IMR-90 (cell line): ENCODE measurements at regions not wholly inside any gene's neighbourhood (a gene's known extent, or its start where the extent isn't known, plus 50 kb on each side); places are given as distances from the start of the nearest gene placed in this dataset.

Experiments used
- BHLHE40 ChIP-seq: fragments of 150-350 bp; IDR thresholded peaks from 2 replicates; pipeline ENCODE4 v1.6.1; 2016; ENCODE audit warnings: mild to moderate bottlenecking, low read depth, low read length
- CEBPB ChIP-seq: IDR thresholded peaks from 2 replicates; pipeline ENCODE4 v1.6.1; 2012; ENCODE audit warnings: low read depth, low read length, improper control_type of control experiment
- CHD1 ChIP-seq: IDR thresholded peaks from 2 replicates; pipeline ENCODE4 v1.6.1; 2012; ENCODE audit warnings: low read depth, low read length, improper control_type of control experiment
- CTCF ChIP-seq: conservative IDR thresholded peaks from 2 replicates; pipeline ENCODE4 v1.5.1; 2012; ENCODE audit warnings: mild to moderate bottlenecking, low read depth, low read length, improper control_type of control experiment
- POLR2A ChIP-seq: IDR thresholded peaks from 2 replicates; pipeline ENCODE4 v1.6.1; 2012; ENCODE audit warnings: mild to moderate bottlenecking, low read depth, low read length
- RAD21 ChIP-seq: IDR thresholded peaks from 2 replicates; pipeline ENCODE4 v1.6.1; 2012; ENCODE audit warnings: low read length, improper control_type of control experiment
- SMC3 ChIP-seq: fragments of 150-350 bp; IDR thresholded peaks from 2 replicates; pipeline ENCODE4 v1.6.1; 2016; ENCODE audit warnings: low read depth, mild to moderate bottlenecking, antibody characterized with exemption, low read length, moderate library complexity
- USF2 ChIP-seq: fragments of 150-350 bp; IDR thresholded peaks from 2 replicates; pipeline ENCODE4 v1.6.1; 2017; ENCODE audit warnings: mild to moderate bottlenecking, antibody characterized with exemption, low read length, low read depth

- no peak for TF ChIP-seq POLR2A
- TF ChIP-seq CTCF: no peak
- no peak for TF ChIP-seq RAD21
- no peak for TF ChIP-seq BHLHE40
- no peak for TF ChIP-seq SMC3
- no peak for TF ChIP-seq CHD1
- no peak for TF ChIP-seq CEBPB
- no peak for TF ChIP-seq USF2
Measured at GRCh38 chr4:160724063-160724462, 1439.7 kb downstream of the FSTL5 start.
